GM12874 (cell line): ENCODE measurements at regions not wholly inside any gene's neighbourhood (a gene's known extent, or its start where the extent isn't known, plus 50 kb on each side); places are given as distances from the start of the nearest gene placed in this dataset.

Source experiments
- TF ChIP-seq, protein P1 (sequence below): IDR thresholded peaks from 2 replicates; pipeline ENCODE4 v1.5.1; 2011; ENCODE audit warnings: low read depth, mild to moderate bottlenecking, control low read depth, low read length, moderate library complexity; ENCODE audit not compliant: insufficient read depth

DNA sequence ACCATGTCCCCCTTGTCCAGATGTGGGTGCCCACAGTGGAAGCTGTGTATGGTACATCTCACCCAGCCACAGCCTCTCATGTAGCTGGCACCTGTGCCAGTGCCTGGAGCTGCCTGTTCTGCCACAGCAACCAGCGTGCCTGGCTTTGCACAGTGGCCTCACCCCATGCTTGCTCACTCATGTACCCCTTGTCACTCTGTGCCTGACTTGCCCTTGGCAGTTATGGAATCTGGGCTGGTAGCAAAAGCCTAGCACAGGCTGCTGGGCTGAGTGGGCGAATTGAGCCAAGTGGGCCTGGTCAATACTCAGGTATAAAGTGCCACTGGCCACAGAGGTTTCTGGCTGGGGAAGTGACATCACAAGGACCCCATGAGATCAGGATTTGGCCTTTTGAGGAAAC lies 264.2 kb downstream of the INSC start:
- TF ChIP-seq, protein P1, sequence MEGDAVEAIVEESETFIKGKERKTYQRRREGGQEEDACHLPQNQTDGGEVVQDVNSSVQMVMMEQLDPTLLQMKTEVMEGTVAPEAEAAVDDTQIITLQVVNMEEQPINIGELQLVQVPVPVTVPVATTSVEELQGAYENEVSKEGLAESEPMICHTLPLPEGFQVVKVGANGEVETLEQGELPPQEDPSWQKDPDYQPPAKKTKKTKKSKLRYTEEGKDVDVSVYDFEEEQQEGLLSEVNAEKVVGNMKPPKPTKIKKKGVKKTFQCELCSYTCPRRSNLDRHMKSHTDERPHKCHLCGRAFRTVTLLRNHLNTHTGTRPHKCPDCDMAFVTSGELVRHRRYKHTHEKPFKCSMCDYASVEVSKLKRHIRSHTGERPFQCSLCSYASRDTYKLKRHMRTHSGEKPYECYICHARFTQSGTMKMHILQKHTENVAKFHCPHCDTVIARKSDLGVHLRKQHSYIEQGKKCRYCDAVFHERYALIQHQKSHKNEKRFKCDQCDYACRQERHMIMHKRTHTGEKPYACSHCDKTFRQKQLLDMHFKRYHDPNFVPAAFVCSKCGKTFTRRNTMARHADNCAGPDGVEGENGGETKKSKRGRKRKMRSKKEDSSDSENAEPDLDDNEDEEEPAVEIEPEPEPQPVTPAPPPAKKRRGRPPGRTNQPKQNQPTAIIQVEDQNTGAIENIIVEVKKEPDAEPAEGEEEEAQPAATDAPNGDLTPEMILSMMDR = no peak

DNA sequence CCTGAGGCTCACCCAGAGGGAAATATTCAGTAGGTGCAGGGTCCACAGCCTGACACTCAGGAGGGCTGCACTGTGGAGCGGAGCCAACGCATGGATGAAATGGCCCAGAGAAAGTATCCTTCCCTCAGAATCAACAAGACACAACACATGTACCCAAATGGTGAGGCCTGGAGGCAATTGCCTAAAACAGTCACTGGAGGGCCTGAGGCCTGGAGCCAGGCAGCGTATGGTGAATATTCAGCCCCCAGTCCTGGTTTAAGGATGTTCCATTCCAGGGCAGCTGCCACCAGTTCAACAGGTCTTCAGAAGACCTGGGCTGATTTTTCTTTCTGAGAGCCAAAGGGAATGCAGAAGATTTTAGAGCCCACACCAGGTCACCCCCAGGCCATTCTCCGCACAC lies 264.8 kb downstream of the INSC start:
- TF ChIP-seq, protein P1 = no peak

DNA sequence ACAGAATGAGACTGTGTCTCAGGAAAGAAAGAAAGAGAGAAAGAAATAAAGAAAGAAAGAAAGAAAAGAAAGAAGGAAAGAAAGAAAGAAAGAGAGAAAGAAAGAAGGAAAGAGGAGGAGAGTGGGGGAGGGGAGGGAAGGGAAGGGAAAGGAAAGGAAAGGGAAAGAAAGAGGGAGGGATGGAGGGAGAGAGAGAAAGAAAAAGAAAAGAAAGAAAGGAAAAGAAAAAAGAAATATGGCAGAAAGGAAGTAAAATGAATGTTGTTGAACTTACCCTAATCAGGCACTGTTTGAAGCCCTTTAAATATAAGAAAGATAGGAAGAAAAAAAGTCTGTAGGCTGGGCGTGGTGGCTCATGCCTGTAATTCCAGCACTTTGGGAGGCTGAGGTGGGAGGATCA lies 276.1 kb downstream of the INSC start:
- TF ChIP-seq, protein P1 = no peak

DNA sequence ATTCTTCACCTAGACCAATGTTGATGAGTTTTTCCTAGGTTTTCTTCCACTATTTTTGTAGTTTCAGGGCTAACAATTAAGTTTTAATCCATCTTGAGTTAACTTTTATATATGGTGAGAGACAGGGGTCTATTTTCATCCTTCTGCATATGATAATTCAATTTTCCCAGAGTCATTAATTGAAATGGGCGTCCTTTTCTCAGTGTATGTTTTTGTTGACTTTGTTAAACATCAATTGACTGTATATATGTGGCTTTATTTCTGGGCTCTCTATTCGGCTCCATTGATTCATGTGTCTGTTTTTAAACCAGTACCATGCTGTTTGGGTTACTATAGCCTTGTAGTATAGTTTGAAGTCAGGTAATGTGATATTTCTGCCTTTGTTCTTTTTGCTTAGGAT lies 282.1 kb downstream of the INSC start:
- TF ChIP-seq, protein P1 = no peak

DNA sequence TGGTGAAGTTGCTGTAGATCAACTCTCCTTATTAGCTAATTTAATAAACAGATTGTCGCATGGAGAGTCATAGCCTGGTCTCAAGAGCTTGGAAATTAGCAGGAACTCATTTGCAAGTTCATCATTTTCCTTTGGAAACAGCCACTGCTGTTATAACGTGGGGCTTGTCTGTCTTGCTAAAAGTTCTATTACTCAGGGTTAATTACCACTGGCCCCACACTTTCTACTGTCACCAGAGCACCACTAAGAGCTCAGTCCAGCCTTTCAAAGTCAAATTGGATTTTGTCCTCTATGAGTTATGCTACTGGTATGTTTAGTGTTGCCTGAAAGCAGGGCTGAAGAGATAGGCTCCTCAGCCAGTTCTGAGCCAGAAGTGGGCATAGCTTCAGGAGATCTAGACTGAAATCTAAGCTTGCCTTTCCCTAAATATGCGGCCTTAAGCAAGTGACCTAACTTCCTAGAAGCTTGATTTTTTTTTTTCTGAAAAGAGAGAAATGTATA lies 292.2 kb downstream of the INSC start:
- TF ChIP-seq, protein P1 = no peak

DNA sequence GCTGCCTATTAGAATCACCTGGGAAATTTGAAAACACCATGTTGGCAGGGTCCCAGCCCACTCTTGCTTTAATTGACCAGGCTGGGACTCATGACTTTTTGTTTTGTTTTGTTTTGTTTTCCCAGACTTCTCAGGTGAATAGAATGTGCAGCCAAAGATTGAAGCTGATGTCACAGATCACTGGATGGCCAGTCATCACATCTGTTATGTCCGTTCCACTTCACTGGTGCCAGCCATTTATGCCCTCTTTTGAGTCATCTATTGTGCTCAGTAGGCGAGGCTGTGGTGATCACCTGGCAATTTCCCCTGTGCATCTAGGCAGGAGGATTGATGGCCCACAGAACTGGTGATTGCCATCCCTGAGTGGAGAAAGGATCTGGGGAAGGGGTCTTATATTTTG lies 297.3 kb downstream of the INSC start:
- TF ChIP-seq, protein P1 = no peak

DNA sequence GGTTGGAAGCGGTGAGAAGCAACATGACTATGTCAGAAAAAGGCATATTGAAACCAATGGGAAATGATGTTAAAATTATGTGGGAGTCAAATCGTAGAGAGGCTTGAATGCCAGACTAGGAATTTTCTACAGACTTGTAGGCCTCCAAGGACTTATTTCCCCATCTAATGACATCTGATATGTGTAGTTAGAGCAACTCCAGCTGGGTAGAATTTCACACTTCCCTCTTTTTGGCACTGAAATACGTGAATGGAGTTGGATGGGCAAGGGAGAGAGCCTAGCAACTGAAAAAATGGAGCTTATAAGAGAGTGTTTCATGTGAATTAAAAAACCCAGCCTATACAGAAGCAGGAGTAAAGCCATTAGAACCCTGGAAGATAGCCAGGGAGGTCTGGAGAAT lies 304.2 kb downstream of the INSC start:
- TF ChIP-seq, protein P1 = no peak
